NCI-H2227 (cell line): ENCODE measurements at regions not wholly inside any gene's neighbourhood (a gene's known extent, or its start where the extent isn't known, plus 50 kb on each side); places are given as distances from the start of the nearest gene placed in this dataset.

ENCODE experiments used
- DNase-seq: peaks from one replicate; lab custom pipeline; 2025; ENCODE audit not compliant: unreplicated experiment; lab: John Stamatoyannopoulos, UW

- DNase-seq, result no peak
These were observed 878.4 kb upstream of the FRG1 start for GRCh38 chr4:189062047-189062820.

GRCh38 chr4:189069772-189070171 is 870.9 kb upstream of the FRG1 start:
- no peak for DNase-seq

GRCh38 chr4:189071241-189071640 is 869.4 kb upstream of the FRG1 start:
- DNase-seq, result no peak

- DNase-seq, result no peak
These were observed 866.9 kb upstream of the FRG1 start for GRCh38 chr4:189073739-189074138.

GRCh38 chr4:189081826-189082225 is 858.8 kb upstream of the FRG1 start:
- no peak for DNase-seq

GRCh38 chr4:189083769-189084168 is 856.9 kb upstream of the FRG1 start:
- no peak for DNase-seq

GRCh38 chr4:189084671-189085070 is 856.0 kb upstream of the FRG1 start:
- DNase-seq, result no peak

- DNase-seq, result no peak
These were observed 852.7 kb upstream of the FRG1 start for GRCh38 chr4:189087971-189088370.

- DNase-seq, result no peak
These were observed 851.9 kb upstream of the FRG1 start for GRCh38 chr4:189088780-189089179.

- DNase-seq, result no peak
These were observed 850.4 kb upstream of the FRG1 start for GRCh38 chr4:189090174-189090814.

- no peak for DNase-seq
These were observed 848.1 kb upstream of the FRG1 start for GRCh38 chr4:189092581-189092980.

- no peak for DNase-seq
These were observed 844.6 kb upstream of the FRG1 start for GRCh38 chr4:189096108-189096507.

- DNase-seq, result no peak
These were observed 844.0 kb upstream of the FRG1 start for GRCh38 chr4:189096717-189097116.

- no peak for DNase-seq
These were observed 841.6 kb upstream of the FRG1 start for GRCh38 chr4:189098932-189099696.

GRCh38 chr4:189113389-189113888 is 827.2 kb upstream of the FRG1 start:
- no peak for DNase-seq

GRCh38 chr4:189117426-189117825 is 823.2 kb upstream of the FRG1 start:
- DNase-seq, result no peak

- DNase-seq, result no peak
These were observed 819.3 kb upstream of the FRG1 start for GRCh38 chr4:189121336-189121735.

GRCh38 chr4:189124149-189124758 is 816.4 kb upstream of the FRG1 start:
- DNase-seq, result no peak

GRCh38 chr4:189124791-189125190 is 815.9 kb upstream of the FRG1 start:
- DNase-seq, result no peak

- DNase-seq, result no peak
These were observed 814.6 kb upstream of the FRG1 start for GRCh38 chr4:189126040-189126439.

GRCh38 chr4:189128341-189128740 is 812.3 kb upstream of the FRG1 start:
- DNase-seq, result no peak
